ENCODE measurements at regions not wholly inside any gene's neighbourhood (a gene's known extent, or its start where the extent isn't known, plus 50 kb on each side); places are given as distances from the start of the nearest gene placed in this dataset.
A peak's percentile ranks its signal among the peaks of the same experiment; 100 is the strongest.

DNA sequence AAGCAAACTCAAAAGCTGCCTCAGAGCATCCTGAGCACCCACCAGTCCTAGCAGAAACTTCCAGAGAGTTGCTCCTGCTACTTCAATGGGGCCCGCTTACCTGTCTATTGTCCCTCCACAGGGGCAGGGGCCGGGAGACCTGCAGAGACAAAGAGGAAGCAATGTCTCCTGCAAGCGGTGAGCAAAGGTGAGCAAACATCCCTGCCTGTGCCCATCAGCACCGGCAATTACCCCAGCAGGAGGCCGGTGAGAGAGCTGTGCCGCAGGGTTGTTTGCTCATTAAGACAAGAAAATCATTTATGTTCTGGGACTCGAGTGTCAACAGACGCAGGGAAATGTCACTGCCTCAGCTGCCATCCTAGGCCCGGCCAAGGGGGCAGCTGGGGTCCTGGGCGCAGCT is 53.8 kb upstream of the TARDBP start:
- H3K27ac ChIP-seq, result no peak overlapping the region
- no peak for DNase-seq (ENCODE audit: low spot score)
- TF ChIP-seq, protein P1, sequence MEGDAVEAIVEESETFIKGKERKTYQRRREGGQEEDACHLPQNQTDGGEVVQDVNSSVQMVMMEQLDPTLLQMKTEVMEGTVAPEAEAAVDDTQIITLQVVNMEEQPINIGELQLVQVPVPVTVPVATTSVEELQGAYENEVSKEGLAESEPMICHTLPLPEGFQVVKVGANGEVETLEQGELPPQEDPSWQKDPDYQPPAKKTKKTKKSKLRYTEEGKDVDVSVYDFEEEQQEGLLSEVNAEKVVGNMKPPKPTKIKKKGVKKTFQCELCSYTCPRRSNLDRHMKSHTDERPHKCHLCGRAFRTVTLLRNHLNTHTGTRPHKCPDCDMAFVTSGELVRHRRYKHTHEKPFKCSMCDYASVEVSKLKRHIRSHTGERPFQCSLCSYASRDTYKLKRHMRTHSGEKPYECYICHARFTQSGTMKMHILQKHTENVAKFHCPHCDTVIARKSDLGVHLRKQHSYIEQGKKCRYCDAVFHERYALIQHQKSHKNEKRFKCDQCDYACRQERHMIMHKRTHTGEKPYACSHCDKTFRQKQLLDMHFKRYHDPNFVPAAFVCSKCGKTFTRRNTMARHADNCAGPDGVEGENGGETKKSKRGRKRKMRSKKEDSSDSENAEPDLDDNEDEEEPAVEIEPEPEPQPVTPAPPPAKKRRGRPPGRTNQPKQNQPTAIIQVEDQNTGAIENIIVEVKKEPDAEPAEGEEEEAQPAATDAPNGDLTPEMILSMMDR (IDR thresholded peaks at IDR 0.05), result no peak
- H3K4me3 ChIP-seq, result no peak overlapping the region

DNA sequence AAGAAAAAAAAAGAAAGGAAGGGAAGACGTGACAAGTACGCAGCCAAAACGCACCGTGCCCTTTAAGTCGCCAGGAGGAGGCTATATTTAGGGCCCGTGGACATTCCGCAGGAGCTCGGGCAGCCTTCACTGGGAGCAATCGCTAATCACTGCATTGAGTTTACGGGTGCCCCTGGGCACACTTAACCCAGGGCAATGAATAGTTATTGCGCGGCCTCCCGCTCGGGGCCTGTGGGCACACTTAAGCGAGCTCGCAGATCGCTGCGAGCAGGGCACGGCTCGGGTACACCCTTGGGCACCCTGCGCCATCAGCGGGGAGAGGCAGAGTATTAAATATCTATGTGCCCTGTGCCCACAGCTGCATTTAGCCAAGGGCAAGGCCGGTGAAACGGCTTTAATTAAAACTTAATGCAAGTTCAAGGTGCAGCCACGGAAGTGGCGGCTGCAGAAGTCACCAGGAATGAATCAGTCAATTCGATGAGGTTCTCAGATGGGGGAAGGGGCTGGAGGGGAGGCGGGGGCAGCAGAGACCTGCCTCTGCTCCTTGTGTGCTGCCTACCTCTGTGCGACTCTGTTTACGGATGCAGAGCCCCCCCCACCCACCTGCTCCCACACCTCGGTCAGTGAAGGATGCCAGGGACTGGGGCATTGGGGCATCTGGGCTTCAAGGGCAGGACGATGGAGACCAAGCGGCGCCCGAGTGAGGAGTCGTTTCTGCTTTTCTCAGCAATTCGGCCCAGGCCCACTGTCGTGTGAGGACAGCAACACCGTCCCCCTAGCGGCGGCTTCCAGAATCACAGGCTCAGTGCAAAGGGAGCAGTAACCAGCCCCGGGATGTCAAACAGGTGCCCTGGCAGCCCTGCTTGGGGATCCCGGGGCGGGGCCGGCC is 51.8 kb upstream of the TARDBP start:
- TF ChIP-seq, protein P1 (IDR thresholded peaks at IDR 0.05), result peak; percentile 76
- Histone ChIP-seq H3K27ac (no peak overlapping the region), H3K4me3 (no peak overlapping the region)
- peak; percentile 79 for DNase-seq (ENCODE audit: low spot score)

DNA sequence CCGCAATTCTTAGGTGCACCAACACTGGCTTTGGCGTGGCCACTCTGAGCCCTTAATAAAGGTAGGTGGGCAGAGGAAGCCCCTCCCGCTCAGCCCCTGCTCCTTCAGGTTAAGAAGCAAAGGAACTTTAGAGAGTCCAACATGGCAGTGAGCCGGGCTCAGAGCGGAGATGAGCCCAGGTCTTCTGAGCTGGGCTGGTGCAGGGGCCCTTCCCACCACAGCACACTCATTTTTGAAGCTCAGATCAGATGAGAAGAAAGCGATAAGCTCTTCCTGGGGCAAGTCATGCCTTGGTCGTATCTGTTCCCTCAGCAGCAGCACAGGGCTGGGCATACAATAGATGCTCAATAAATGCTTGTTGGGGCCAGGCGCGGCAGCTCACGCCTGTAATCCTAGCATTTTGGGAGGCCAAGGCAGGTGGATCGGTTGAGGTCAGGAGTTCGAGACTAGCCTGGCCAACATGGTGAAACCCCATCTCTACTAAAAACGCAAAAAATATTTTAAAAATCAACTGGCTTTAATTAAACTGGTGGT is 51.1 kb upstream of the TARDBP start:
- no peak for DNase-seq (ENCODE audit: low spot score)
- Histone ChIP-seq H3K4me3 (no peak overlapping the region), H3K27ac (no peak overlapping the region)
- TF ChIP-seq, protein P1 (IDR thresholded peaks at IDR 0.05), result no peak

DNA sequence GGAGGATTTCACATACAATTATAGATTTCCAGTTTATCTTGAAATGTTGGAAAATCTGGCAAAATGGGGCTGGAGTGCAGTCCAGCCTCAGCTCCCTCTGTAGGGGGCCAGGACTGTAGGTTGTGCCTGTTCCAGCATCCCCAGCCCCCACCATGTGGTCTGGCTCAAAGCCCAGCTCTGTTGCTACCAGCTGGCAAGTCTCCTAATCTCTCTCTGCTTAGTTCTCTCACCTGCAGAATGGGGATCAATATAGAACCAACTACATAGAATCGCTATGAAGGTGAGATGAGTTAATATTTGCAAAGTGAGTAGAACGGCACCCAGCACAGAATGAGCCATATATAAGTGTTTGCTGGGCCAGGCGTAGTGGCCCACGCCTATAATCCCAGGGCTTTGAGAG is 50.0 kb upstream of the TARDBP start:
- Histone ChIP-seq H3K27ac (no peak overlapping the region), H3K4me3 (no peak overlapping the region)
- no peak for DNase-seq (ENCODE audit: low spot score)
- TF ChIP-seq, protein P1 (IDR thresholded peaks at IDR 0.05), result no peak
